ENCODE measurements at regions not wholly inside any gene's neighbourhood (a gene's known extent, or its start where the extent isn't known, plus 50 kb on each side); places are given as distances from the start of the nearest gene placed in this dataset.
"Not testable (repeated sequence)": the region's sequence is repeated elsewhere in the genome, so short reads cannot be mapped to it uniquely, and the experiment has no call there.

DNA sequence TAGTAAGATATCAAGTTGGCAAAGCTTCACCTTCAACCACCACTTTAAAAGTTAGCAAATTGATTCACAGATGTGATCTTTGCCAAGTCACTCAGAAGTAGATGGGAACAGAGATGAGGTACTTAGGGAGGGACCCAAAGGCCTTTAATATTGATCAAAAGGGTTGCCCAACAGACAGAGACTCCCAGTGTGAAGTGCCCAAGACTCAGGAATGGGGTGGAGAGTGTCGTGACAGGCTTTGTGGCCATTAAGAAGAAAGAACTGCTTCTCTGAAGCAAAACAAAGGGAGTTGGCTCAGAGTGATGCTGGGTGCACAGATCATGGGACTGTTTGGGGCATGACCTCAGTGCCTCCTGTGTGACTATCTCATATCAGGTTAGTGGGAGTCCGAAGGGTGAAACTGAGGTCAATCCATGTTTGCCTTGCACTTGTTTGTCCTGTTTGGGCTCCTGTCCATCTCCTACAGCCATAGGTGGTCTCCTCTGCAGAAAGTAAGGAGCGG, 132.3 kb downstream of the APIP start:
- intact Hi-C loops (cut with micrococcal nuclease; ENCODE audit: unreplicated experiment) = no loop called here
- TF ChIP-seq, protein P1, sequence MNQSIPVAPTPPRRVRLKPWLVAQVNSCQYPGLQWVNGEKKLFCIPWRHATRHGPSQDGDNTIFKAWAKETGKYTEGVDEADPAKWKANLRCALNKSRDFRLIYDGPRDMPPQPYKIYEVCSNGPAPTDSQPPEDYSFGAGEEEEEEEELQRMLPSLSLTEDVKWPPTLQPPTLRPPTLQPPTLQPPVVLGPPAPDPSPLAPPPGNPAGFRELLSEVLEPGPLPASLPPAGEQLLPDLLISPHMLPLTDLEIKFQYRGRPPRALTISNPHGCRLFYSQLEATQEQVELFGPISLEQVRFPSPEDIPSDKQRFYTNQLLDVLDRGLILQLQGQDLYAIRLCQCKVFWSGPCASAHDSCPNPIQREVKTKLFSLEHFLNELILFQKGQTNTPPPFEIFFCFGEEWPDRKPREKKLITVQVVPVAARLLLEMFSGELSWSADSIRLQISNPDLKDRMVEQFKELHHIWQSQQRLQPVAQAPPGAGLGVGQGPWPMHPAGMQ (IDR thresholded peaks at IDR 0.05; ENCODE audit: borderline replicate concordance) = no peak
- no peak for TF ChIP-seq RAD51 (IDR thresholded peaks at IDR 0.05)
- TF ChIP-seq, protein P2, sequence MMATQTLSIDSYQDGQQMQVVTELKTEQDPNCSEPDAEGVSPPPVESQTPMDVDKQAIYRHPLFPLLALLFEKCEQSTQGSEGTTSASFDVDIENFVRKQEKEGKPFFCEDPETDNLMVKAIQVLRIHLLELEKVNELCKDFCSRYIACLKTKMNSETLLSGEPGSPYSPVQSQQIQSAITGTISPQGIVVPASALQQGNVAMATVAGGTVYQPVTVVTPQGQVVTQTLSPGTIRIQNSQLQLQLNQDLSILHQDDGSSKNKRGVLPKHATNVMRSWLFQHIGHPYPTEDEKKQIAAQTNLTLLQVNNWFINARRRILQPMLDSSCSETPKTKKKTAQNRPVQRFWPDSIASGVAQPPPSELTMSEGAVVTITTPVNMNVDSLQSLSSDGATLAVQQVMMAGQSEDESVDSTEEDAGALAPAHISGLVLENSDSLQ (IDR thresholded peaks at IDR 0.05) = no peak
- no peak for TF ChIP-seq MYB (IDR thresholded peaks at IDR 0.05; ENCODE audit: borderline replicate concordance, low read depth, low read length)
- TF ChIP-seq TBL1XR1 (IDR thresholded peaks at IDR 0.05; ENCODE audit: low read depth, low read length) = no peak
- no peak for TF ChIP-seq DPF2 (IDR thresholded peaks at IDR 0.05)
- SMC1A ChIA-PET (ENCODE audit: uncharacterized antibody, unreplicated experiment) = no interaction called here
- CTCF ChIA-PET = no interaction called here
- ATAC-seq (no peak), FAIRE-seq (no peak), DNase-seq (ENCODE audit: low read depth, low spot score) (no peak)
- H3K36me3 ChIP-seq (ENCODE audit: control insufficient read depth in 2 of 2, insufficient read depth in 2 of 2, low read length in 1 of 2) = no peaks in the 10 kb centered on the region
- no peak overlapping the region for H3K27ac ChIP-seq (ENCODE audit: control insufficient read depth, insufficient read depth)
- no peaks in the 10 kb centered on the region for H3K4me1 ChIP-seq (ENCODE audit: control insufficient read depth, insufficient read depth, low read length)
- no peak overlapping the region for H3K4me2 ChIP-seq (ENCODE audit: control insufficient read depth, insufficient read depth)
- no peaks in the 10 kb centered on the region for H3K27me3 ChIP-seq (replicated peaks in 1 of 2; ENCODE audit: control insufficient read depth in 2 of 2, insufficient read depth in 2 of 2, low read length in 1 of 2)
- no peaks in the 10 kb centered on the region for H3K79me2 ChIP-seq (ENCODE audit: control insufficient read depth, insufficient read depth, low read length)
- 42% methylated on average over 3 of the region's 3 CpGs for WGBS (ENCODE audit: insufficient coverage, insufficient replicate concordance, low lambda C conversion rate, missing lambda C conversion rate)
- H3K9me3 ChIP-seq (replicated peaks; ENCODE audit: control insufficient read depth, insufficient read depth, low read length) = no peaks in the 10 kb centered on the region
- no peak overlapping the region for H2AFZ ChIP-seq (ENCODE audit: control insufficient read depth, low read depth, low read length)
- H3K4me3 ChIP-seq = no peak overlapping the region
- POLR2A ChIA-PET = no interaction called here
- BruUV-seq (replicated peaks) = no TSS peak
- H3K9ac ChIP-seq (ENCODE audit: control insufficient read depth, insufficient read depth, low read length) = no peak overlapping the region
- in situ Hi-C loops (cut with MboI) = no loop called here
- H4K20me1 ChIP-seq (ENCODE audit: control insufficient read depth, insufficient read depth) = no peaks in the 10 kb centered on the region
- RAD21 ChIA-PET (ENCODE audit: unreplicated experiment) = no interaction called here

DNA sequence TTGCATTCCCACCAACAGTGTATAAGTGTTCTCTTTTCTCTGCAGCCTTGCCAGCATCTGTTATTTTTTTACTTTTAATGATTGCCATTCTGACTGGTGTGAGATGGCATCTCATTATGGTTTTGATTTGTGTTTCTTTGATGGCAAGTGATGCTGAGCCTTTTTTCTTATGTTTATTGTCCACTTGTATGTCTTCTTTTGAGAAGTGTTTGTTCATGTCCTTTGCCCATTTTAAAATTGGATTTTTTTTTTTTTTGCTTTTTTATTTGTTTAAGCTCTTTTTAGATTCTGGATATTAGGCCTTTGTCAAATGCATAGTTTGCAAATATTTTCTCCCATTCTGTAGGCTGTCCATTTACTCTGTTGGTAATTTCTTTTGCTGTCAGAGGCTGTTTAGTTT, 134.4 kb downstream of the APIP start:
- CTCF ChIA-PET = interaction anchor here (0.7 kb wide), 1 partner anchor 268 kb away, joined by 3 read pairs; the partner anchor contains the start of gene ELF5
- H3K9ac ChIP-seq (ENCODE audit: control insufficient read depth, insufficient read depth, low read length); ATAC-seq; H4K20me1 ChIP-seq (ENCODE audit: control insufficient read depth, insufficient read depth); H3K4me2 ChIP-seq (ENCODE audit: control insufficient read depth, insufficient read depth); H3K4me3 ChIP-seq; SMC1A ChIA-PET (ENCODE audit: uncharacterized antibody, unreplicated experiment); DNase-seq (ENCODE audit: low read depth, low spot score); H3K4me1 ChIP-seq (ENCODE audit: control insufficient read depth, insufficient read depth, low read length); H3K27ac ChIP-seq (ENCODE audit: control insufficient read depth, insufficient read depth); RAD21 ChIA-PET (ENCODE audit: unreplicated experiment); BruUV-seq (replicated peaks); intact Hi-C loops (cut with micrococcal nuclease; ENCODE audit: unreplicated experiment); H3K36me3 ChIP-seq (ENCODE audit: control insufficient read depth in 2 of 2, insufficient read depth in 2 of 2, low read length in 1 of 2); H3K9me3 ChIP-seq (replicated peaks; ENCODE audit: control insufficient read depth, insufficient read depth, low read length); in situ Hi-C loops (cut with MboI); FAIRE-seq; H2AFZ ChIP-seq (ENCODE audit: control insufficient read depth, low read depth, low read length); H3K27me3 ChIP-seq (replicated peaks in 1 of 2; ENCODE audit: control insufficient read depth in 2 of 2, insufficient read depth in 2 of 2, low read length in 1 of 2); POLR2A ChIA-PET; H3K79me2 ChIP-seq (ENCODE audit: control insufficient read depth, insufficient read depth, low read length): not testable (repeated sequence)

All from GM12878 (cell line).